Endothelial cell (in vitro differentiated cells): ENCODE measurements at regions not wholly inside any gene's neighbourhood (a gene's known extent, or its start where the extent isn't known, plus 50 kb on each side); places are given as distances from the start of the nearest gene placed in this dataset.
"Not testable (repeated sequence)": the region's sequence is repeated elsewhere in the genome, so short reads cannot be mapped to it uniquely, and the experiment has no call there.

Experiments used
- DNase-seq: peaks from one replicate; pipeline ENCODE4 v3.0.0; 2021; ENCODE audit warnings: low spot score
- H3K27ac Mint-ChIP-seq: one replicate; pipeline ENCODE4 v1.8.0; 2021; ENCODE audit warnings: mixed read lengths, inconsistent platforms; ENCODE audit not compliant: unreplicated experiment
- H3K27me3 Mint-ChIP-seq: one replicate; pipeline ENCODE4 v1.8.0; 2021; ENCODE audit warnings: mild to moderate bottlenecking, moderate library complexity, mixed read lengths, inconsistent platforms; ENCODE audit not compliant: unreplicated experiment
- H3K36me3 Mint-ChIP-seq: one replicate; pipeline ENCODE4 v1.8.0; 2021; ENCODE audit warnings: mild to moderate bottlenecking, low read depth, mixed read lengths, inconsistent platforms; ENCODE audit not compliant: unreplicated experiment
- H3K4me1 Mint-ChIP-seq: one replicate; pipeline ENCODE4 v1.8.0; 2021; ENCODE audit warnings: mild to moderate bottlenecking, mixed read lengths, inconsistent platforms; ENCODE audit not compliant: unreplicated experiment
- H3K4me3 Mint-ChIP-seq: one replicate; pipeline ENCODE4 v1.8.0; 2021; ENCODE audit warnings: mild to moderate bottlenecking, mixed read lengths, inconsistent platforms; ENCODE audit not compliant: unreplicated experiment
- H3K9me3 Mint-ChIP-seq: one replicate; pipeline ENCODE4 v1.8.0; 2021; ENCODE audit warnings: mixed read lengths, inconsistent platforms; ENCODE audit not compliant: unreplicated experiment
- TF ChIP-seq, protein P1 (sequence below): fragments of 200-600 bp; sonication (generic); IDR thresholded peaks from one replicate; pipeline ENCODE4 v1.5.0; 2021; ENCODE audit warnings: antibody characterized with exemption; ENCODE audit not compliant: unreplicated experiment

DNA sequence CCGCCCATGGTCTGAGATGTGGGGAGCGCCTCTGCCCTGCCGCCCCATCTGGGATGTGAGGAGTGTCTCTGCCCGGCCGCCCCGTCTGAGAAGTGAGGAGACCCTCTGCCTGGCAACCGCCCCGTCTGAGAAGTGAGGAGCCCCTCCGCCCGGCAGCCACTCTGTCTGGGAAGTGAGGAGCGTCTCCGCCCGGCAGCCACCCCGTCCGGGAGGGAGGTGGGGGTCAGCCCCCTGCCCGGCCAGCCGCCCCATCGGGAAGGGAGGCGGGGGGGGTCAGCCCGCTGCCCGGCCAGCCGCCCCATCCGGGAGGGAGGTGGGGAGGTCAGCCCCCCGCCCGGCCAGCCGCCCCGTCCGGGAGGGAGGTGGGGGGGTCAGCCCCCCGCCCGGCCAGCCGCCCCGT, 105.5 kb downstream of the CDRT15L2 start:
- H3K9me3 Mint-ChIP-seq, H3K27me3 Mint-ChIP-seq, DNase-seq, H3K4me1 Mint-ChIP-seq, H3K27ac Mint-ChIP-seq, H3K36me3 Mint-ChIP-seq, H3K4me3 Mint-ChIP-seq: not testable (repeated sequence)

DNA sequence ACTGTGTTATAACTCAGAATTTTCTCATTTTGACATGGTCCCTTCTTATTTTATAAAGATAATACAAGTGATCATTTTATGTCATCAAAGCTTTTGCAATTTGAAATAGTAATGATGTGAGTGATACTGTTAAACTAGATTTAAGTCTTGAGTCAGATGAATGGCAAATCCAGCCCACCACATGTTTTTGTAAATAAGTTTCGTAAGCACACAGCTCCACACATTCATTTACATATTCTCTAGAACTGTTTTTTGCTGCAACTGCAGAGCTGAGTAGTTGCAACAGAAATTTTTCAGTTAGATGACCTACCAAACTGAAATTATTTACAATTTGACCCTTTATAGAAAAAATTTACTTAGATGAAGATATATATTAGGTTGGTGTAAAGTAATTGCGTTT, 108.1 kb downstream of the CDRT15L2 start:
- H3K36me3 Mint-ChIP-seq, H3K4me1 Mint-ChIP-seq, DNase-seq: not testable (repeated sequence)

GRCh38 chr17:20689170-20689749, 109.7 kb downstream of the CDRT15L2 start:
- not testable (repeated sequence) for H3K4me1 Mint-ChIP-seq, H3K27ac Mint-ChIP-seq, DNase-seq, H3K36me3 Mint-ChIP-seq, H3K9me3 Mint-ChIP-seq, H3K27me3 Mint-ChIP-seq, H3K4me3 Mint-ChIP-seq

More for the DNA sequence above, 108.1 kb downstream of the CDRT15L2 start:
- H3K9me3 Mint-ChIP-seq, H3K27ac Mint-ChIP-seq, H3K27me3 Mint-ChIP-seq, H3K4me3 Mint-ChIP-seq: not testable (repeated sequence)

DNA sequence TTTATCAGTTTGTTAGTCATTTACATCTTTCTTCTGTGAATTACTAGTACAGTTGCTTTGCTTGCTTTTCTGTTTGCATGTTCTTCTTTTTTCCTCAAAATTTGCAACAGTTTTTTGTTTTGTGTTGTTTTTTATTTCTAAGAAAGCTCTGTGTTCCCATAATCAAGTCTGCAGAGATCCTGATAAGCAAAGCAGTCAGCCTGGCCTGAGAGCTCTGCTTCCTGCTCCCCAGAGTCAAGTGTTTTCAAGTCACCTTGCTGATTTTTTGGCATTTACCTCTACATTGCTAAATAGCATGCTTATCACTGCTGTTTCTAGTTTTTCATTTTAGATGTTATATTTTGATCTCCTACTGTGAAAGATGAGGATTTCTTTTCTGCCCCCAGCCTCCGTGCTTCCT, 113.2 kb downstream of the CDRT15L2 start:
- H3K4me1 Mint-ChIP-seq, H3K27me3 Mint-ChIP-seq, DNase-seq, H3K4me3 Mint-ChIP-seq, H3K36me3 Mint-ChIP-seq, H3K27ac Mint-ChIP-seq, H3K9me3 Mint-ChIP-seq: not testable (repeated sequence)

DNA sequence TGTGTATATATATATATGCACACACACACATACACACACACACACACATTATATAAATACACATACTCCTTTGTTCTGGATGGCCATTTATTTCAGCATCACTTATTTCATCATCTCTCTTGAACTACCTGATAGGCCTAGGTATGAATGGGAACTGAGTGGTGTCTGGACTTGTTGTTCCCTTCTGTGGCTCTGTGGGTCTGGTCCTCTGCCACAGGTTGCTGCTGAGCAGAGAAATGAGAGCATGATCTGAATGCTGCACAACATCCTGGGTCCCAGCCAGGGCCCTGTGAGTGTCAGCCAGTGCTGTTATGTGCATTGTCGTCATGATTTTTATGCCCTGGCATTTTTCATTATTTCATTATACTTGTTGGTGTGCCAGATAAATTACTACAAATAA, 116.3 kb downstream of the CDRT15L2 start:
- DNase-seq, H3K4me1 Mint-ChIP-seq, H3K27ac Mint-ChIP-seq, H3K4me3 Mint-ChIP-seq, H3K9me3 Mint-ChIP-seq, H3K27me3 Mint-ChIP-seq, H3K36me3 Mint-ChIP-seq: not testable (repeated sequence)

GRCh38 chr17:20698463-20699206, 119.1 kb downstream of the CDRT15L2 start:
- not testable (repeated sequence) for H3K36me3 Mint-ChIP-seq, H3K4me1 Mint-ChIP-seq, H3K4me3 Mint-ChIP-seq, H3K27me3 Mint-ChIP-seq, DNase-seq, H3K9me3 Mint-ChIP-seq, H3K27ac Mint-ChIP-seq

GRCh38 chr17:20700528-20700927, 121.0 kb downstream of the CDRT15L2 start:
- H3K36me3 Mint-ChIP-seq, H3K27me3 Mint-ChIP-seq, H3K27ac Mint-ChIP-seq, H3K4me3 Mint-ChIP-seq, H3K9me3 Mint-ChIP-seq, DNase-seq, H3K4me1 Mint-ChIP-seq: not testable (repeated sequence)

GRCh38 chr17:20701366-20701765, 121.8 kb downstream of the CDRT15L2 start:
- not testable (repeated sequence) for H3K27ac Mint-ChIP-seq, H3K36me3 Mint-ChIP-seq, H3K27me3 Mint-ChIP-seq, DNase-seq, H3K4me3 Mint-ChIP-seq, H3K9me3 Mint-ChIP-seq, H3K4me1 Mint-ChIP-seq

DNA sequence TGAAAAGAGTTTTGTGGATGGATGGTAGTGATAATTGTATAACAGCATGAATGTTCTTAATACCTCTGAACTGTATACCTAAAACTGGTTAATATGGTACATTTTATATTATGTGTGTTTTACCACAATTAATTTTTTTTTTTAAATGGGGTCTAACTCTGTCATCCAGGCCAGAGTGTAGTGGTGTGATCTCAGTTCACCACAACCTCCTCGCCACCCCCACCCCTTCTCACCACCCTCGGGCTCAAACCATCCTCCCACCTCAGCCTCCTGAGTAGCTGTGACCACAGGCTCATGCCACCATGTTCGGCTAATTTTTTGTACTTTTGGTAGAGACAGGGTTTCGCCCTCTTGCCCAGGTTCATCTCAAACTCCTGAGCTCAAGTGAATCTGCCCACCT, 123.2 kb downstream of the CDRT15L2 start:
- no peaks in the 10 kb centered on the region for H3K9me3 Mint-ChIP-seq

More for the DNA sequence above, 123.2 kb downstream of the CDRT15L2 start:
- Mint-ChIP-seq H3K4me3 (no peak overlapping the region), H3K36me3 (no peaks in the 10 kb centered on the region), H3K27me3 (no peaks in the 10 kb centered on the region), H3K4me1 (no peaks in the 10 kb centered on the region), H3K27ac (no peak overlapping the region)
- DNase-seq, result no peak
- TF ChIP-seq, protein P1, sequence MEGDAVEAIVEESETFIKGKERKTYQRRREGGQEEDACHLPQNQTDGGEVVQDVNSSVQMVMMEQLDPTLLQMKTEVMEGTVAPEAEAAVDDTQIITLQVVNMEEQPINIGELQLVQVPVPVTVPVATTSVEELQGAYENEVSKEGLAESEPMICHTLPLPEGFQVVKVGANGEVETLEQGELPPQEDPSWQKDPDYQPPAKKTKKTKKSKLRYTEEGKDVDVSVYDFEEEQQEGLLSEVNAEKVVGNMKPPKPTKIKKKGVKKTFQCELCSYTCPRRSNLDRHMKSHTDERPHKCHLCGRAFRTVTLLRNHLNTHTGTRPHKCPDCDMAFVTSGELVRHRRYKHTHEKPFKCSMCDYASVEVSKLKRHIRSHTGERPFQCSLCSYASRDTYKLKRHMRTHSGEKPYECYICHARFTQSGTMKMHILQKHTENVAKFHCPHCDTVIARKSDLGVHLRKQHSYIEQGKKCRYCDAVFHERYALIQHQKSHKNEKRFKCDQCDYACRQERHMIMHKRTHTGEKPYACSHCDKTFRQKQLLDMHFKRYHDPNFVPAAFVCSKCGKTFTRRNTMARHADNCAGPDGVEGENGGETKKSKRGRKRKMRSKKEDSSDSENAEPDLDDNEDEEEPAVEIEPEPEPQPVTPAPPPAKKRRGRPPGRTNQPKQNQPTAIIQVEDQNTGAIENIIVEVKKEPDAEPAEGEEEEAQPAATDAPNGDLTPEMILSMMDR, result no peak
